Dedifferentiated amniotic fluid mesenchymal stem cell (primary cell): ENCODE measurements at regions not wholly inside any gene's neighbourhood (a gene's known extent, or its start where the extent isn't known, plus 50 kb on each side); places are given as distances from the start of the nearest gene placed in this dataset.

ENCODE experiments used
- DNase-seq: peaks from one replicate; pipeline ENCODE4 v3.0.0-alpha.2; 2016; ENCODE audit errors: extremely low spot score

DNA sequence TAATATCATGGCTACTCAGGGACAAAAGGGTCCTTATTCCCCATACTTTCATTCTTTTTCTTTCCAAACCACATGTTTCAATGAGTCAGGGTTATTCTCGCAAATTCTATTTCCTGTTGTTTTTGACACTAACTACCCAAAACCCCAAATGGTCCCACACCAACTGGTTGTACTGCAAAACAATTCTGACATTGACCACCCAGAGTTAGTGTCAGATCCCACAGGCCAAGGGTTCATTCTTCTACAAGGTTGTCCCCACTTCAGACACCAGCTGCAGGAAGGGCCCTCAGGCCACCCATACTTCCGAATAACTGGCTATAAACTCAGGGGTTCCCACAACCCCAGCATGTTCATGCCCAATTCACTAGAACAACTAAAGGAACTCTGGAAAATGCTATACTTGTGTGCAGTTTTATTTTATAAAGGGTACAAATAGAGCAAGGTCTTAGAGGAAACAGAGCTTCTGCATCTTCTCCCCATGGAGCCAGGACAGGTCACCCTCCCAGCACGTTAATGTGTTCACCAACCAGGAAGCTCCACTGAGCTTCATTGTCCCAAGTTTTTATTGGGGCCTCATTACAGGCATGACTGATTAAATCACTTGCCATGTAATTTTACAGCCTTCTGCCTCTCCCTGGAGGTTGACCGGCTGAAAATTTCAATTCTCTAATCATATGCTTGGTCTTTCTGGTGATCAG lies 334.8 kb downstream of the DRD1 start:
- DNase-seq, result no peak

DNA sequence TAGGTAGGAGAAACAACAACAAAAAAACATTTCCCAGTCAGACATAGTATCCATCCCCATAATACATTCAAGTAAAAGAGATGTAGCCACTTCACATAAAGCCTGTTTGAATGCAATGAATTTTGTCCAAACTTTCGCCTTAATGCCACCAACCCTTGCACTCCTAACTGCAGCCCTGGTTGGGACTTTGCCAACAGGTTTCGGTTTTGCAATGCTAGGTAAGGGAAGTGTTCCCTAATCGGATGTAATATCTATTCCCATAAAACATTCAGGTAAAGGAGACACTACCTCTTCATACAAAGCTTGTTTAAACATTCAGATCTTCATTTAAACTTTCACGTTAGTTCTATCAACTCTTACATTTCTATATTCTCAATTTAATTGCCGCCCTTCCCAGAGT lies 336.1 kb downstream of the DRD1 start:
- no peak for DNase-seq

DNA sequence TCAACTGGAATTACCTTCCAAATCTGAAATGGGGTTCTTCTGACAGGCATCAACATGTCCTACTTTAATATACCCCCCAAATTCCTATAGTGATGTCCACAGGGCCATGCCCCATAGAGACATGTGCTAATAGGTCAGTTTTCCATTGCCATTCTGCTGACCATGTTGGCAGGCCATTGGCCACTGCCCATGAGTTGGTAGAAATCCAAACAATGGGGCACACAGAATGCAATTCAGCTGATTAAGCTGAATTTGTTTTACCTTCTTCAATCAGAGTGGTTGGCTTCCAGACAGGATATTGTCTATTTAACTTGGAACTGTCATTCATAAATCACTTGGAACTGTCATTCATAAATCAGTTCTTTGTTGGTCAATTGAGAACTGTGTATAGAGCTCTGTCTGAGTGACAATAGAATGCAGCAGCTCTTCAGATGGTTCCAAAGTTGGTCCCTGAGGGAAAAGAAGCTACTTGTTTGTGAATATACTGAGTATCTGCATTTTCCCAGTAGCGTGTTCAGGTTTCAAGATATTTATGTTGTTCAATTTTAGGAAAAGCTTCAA lies 336.9 kb downstream of the DRD1 start:
- no peak for DNase-seq

DNA sequence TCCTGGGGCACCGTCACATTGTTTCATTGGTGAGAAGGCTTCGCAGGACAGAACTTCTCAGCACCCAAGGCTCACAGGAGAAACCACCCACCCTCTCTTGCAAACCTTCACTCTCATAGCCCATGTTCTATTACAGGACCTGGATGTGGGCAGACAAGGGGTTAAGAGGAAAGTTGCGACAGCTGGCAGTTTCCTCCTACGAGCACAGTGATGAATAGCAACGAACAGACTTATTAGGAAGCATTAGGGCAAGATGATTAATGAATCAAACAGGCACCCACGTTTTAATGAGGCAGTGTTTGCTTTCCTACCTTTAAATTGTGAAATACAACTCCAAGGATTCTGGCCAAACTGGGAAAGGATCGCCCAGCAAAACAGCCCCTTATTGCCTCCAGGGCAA lies 339.3 kb downstream of the DRD1 start:
- DNase-seq, result no peak

DNA sequence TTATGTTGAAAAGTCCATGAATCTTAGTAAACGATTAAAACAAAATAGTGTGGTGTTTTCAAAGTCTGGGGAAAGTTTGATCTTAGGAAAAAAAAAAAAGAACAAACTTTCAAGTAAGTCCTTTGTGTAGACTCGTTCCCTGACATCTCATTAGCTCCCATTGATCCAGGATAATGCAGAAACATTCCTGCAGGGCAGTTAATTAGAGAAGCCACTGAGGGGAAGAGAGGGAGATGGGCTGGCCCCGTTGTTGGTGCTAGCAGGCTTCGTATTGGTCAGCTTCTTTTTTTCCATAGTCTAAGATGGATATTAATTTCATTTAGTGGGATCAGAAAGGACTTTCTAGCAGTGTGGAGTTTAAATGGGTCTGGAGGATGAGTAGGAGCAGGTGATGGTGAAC lies 340.2 kb downstream of the DRD1 start:
- no peak for DNase-seq

DNA sequence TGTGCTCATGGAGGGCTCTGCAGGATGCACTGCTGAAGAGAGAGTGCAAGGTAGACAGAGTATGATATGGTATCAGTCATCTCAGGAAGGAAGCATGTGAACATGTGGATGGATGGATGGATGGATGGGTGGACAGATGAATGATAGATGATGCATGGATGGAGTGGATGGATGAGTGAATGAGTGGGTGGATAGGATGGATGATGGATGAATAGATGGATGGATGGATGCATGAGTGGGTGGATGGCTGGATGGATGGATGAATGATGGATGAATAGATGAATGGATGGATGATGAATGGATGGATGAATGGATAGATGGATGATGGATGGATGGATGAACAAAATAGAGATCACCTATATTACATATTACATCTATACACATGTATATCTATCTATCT lies 341.3 kb downstream of the DRD1 start:
- no peak for DNase-seq

DNA sequence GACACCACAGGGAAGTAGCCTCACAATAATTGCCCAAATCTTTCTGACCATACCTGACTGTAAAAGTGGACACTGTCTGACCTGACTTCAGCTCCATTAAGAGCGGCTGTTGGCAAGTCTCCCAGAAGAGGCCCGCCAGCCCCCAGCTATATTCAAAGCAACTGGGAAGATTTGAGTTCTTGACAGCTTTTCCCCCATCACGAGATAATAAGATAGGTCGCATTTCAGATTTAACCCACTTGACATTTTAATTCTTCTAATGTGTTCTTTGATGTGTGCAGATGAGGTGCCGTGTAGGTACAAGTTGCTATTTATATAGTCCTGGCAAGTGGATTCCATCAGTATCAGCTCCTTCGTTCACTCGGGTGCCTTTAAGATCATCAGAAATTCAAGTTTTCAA lies 345.7 kb downstream of the DRD1 start:
- DNase-seq, result no peak

DNA sequence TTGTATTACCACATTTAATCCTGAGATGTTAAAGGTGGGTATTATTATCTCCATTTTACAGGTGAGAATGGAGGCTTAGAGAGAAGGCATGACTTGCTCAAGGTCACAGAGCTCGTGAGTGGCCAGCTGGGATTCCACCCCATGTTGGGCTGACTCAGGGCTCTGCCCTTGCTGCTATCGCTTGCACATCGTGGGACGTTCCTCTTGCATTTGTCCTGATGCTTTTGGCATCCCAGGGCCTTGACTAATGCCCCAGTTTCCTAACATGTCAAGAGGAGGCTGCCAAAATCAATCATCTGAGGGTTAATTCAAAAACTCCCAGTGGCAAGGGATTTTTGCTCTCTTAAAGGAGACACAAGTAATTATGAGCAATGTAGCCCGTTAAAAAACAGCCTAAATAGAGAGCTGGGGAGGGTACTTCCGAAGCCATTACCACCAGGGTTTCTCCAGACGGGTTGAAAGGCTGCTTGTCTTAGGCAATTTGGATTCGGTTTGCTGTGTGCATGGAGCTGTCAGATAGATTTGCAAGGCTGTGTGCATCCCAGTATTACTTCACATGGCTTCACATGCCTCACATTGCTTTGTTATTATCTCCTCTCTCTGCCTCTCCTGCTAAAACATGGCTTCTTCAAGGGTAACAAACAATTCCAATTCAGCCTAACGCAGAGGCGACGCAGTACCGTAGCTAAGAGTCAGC lies 347.4 kb downstream of the DRD1 start:
- no peak for DNase-seq

DNA sequence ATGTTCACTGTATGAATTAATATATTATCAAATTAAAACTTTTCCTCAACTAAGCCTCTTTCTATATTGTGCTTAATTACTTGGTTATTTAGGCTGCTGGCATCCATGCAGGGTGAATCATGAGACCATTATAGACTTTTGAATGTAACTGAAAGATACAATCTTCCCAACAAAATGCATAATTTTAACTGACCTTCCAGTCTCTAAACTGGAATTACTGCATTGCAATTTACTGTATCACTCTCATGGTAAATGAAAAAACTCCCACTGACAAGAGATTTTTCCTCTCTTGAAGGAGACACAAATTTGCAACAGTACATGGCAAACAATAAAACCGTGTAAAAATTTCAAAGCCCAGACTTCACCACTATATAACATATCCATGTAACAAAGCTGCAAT lies 349.5 kb downstream of the DRD1 start:
- no peak for DNase-seq

DNA sequence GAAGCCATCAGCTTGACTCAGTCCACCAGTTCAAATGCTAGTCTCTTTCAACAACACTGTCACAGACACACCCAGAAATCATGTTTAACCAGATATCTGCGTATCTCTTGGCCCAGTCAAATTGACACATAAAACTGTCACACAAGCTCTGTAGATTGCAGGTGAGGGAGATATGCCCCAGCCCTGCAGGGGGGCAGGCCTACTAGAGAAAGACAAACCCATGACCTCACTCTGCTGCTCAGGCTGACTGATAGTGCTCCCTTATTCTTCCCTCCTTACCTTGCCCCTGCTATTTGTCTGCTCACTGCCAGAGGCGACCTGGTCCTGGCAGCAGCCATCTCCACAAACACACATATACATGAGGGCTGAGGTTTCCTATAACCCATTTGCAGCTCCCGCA lies 351.3 kb downstream of the DRD1 start:
- no peak for DNase-seq

DNA sequence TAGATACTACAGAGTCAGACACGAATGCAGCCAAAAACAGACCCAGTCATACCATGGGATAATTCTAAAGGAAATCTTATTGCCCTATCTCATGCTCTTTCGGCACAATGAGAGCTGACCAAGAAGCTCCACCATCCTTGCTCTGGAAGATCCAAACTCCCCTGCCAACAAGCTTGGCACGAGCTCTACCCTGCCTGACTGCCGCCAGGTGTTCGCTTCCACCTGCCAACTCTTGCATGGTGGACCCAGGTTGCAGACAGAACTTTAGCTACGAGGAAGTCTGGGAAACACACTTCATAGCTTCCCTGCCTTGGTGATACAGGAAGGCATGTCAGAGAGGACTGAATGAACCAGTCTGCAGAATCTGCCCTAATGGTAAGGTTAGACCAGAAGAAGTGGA lies 355.0 kb downstream of the DRD1 start:
- DNase-seq, result no peak

DNA sequence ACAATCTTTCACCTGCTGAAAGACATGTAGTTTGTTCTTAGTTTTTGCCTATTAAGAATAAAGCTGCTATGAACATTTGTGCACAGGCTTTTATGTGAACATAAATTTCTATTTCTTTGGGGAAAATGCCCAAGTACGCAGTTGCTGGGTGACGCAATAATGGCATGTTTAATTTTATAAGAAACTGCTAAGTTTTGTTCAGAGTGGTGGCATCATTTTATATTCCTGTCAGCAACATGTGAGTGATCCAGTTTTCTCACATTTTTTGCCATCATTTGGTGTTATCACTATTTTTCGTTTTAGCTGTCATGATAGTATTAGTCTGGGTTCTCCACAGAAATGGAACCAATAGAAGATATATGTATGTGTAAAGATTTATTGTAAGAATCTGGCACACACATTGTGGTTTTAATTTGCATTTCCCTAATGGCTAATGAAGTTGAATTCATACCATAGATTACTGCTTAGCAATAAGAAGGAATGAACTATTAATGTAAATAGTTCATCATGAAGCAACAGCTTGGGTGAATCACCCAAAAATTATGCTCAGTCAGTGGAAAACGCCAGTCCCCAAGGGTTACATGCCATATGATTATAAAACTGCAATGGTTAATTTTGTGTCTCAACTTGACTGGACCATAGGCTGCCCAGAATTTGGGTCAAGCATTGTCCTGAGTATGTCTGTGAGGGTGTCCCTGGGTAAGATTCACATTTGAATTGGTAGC lies 358.6 kb downstream of the MSX2 start:
- no peak for DNase-seq

DNA sequence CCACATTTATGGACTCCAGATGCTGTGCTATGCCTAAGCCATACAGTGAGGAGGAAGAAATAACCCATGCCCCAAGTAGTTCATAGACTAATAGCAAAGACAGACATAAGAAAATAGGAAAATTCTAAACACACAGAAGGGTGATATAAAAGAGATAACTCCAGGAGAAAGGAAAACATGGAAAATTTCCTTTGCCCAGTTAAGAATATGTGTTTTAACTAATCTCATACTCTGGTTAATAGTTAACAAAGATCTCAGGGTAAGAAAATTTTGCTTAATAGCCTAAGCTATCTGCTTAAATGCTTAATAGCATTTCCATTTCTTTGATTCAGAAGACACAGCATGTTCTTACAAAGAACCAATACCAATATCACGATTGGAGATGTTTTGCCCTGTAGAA lies 358.0 kb downstream of the MSX2 start:
- no peak for DNase-seq

DNA sequence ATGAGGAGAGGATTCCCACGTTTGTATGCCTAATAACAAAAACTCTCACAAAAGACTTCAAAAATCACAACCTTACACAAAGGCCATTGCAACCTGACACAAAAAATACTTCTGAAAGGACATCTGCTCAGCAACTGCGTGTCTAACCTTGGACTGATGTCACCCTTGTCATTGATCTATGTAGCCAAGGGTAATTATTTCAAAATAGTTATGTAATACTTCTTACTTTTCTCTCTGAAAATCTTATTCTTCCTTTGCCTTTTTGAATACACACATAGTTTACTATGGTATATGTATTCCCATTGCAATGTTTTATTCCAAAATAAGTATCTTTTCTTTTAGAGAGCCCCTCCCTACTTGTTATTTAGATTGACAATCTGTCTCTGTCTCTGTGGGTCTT lies 355.3 kb downstream of the MSX2 start:
- no peak for DNase-seq

DNA sequence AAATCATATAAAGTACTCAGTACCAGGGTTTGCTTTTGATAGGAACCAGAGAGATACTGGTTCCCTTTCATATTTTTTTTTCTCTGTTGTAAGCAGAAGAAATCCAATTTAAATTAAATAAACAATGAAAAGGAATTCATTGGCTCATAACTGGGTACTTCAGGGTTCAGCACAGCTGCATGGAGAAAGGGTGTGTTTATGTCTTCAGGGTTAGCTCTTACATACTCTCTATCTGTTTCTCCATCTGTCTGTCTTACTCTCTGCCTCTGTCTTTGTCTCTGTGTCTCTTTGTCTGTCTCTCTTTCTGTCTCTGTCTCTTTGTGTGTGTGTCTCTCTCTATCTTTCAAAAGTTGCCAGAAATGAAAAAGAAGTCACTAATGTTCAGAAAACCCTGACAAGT lies 345.9 kb downstream of the MSX2 start:
- no peak for DNase-seq

DNA sequence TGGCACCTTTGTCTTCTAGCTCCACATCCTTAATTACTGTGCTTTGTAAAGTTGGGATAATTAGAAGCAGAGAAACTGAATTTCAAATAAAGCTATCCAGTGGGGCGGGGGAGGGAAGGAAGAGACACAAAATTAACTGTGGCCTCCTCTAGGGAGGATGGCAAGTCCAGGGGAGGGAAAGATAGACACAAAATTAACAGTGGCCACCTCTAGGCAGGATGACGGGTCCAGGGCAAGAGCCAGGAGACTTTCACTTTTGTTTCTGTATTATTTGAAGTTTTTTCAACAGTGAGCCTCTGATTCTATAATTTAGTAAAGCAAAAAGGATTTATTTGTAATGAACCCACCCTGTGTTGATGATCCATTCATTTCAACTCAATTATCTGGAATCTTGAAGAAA lies 335.9 kb downstream of the MSX2 start:
- DNase-seq, result no peak

DNA sequence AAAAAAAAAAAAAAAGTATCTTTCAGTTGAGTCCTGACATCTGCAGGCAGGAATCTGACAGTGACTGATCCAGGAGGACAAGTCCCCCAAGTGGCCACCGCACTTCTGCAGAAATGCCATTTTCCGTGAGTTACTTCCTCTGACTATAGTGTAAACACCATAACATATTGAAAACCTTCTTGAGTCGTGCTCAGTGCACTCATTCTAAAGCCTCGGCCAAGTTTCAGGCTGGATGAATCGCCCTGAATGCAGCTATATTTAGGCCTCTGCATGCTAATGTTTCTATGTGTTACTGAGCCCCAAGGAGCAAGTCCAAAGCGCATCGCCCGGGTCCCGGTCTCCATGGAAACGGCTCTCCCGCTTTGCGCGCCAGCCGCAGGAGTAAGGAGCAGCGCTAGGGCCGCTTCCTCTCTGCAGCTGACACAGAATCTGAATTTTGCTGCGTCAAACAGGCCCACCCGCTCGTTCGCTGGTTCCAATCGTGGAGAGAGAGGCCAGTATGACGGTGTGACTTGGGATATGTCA lies 335.4 kb downstream of the MSX2 start:
- DNase-seq, result no peak

DNA sequence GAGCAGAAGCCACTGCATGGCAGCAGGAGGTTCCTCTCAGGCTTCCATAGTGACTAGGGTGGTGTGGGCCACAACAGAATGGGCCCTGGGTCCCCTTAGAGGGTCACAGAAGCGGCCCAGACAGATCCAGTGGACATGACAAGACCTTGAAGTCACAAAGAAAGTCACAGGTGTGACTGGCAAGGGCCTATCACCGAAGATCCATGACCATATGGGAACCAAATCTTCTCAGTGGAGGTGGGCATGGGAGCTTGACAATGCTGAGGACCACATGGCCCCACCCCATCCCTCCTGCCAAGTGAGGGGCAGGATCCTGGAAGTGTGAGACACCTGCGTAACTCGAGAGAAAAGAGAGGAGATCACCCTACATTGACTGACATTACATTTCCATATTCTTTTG lies 332.4 kb downstream of the MSX2 start:
- DNase-seq, result no peak

DNA sequence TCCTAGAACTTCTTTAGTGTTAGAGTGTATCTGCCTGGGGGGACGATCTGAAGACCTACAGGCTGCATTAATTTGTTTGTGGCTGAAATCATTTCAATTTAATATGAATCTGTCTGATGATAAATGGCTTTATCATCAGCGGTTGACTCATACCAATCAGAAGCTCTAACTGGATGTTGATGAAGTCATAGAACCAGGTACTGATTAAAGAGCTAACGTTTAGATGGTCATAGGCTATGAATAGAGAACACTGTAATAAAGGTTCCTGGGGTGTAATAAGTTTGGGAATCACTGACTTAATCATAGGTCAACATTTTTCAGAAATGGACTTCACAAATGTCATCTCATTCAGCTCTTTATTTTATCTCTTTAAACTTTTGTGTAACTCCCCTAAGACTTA lies 329.9 kb downstream of the MSX2 start:
- DNase-seq, result no peak

DNA sequence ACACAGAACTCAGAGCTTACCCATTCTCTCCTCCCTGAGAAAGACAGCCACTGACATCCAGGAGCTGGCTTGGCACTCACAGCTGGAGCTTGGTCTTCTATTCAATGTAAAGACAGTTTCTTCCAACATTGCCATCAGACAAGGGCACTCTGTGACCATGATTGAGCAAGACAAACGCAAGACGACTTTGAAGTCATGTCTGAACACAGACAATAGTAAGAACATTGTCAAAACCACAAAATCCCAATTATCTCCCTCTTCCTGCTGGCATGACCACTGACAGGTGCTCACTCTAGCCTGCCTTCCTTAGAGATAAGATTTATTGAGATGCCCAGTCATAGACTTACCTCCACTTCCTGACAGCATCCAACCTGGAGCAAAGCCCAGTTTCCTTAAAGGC lies 328.0 kb downstream of the MSX2 start:
- DNase-seq, result no peak

DNA sequence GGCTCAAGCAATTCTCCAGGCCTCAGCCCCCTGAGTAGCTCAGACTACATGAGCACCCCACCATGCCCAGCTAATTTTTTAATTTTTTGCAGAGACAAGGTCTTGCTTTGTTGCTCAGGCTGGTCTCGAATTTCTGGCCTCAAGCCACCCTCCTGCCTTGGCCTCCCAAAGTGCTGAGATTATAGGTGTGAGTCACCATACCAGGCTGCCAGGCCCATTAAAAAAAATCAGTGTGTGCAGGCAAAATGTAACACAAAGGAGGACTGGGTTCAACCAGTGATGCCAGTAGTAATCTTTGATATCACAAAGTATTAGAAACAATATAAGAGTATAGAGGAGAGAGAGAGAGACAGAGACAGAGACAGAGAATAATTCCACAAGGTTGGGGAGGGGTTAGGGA lies 322.7 kb downstream of the MSX2 start:
- no peak for DNase-seq

DNA sequence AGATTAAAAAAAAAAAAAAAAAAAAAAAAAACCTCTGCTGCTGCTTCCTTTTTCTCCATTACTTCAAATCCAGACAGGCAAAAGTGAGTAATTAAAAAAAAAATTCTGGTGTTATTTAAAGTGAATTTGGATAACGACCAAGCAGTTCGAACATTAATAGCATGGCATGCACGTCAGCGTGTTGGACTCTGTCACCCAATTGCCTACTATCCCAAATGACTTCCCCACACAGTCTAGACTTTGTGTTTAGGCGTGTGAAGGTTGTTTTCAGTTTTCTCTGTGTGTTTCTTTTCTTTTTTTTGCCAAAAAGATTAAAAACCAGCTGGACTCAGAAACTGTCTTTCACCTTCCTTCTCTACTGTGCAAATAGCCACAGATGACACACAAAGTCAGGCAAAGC lies 321.4 kb downstream of the MSX2 start:
- no peak for DNase-seq

DNA sequence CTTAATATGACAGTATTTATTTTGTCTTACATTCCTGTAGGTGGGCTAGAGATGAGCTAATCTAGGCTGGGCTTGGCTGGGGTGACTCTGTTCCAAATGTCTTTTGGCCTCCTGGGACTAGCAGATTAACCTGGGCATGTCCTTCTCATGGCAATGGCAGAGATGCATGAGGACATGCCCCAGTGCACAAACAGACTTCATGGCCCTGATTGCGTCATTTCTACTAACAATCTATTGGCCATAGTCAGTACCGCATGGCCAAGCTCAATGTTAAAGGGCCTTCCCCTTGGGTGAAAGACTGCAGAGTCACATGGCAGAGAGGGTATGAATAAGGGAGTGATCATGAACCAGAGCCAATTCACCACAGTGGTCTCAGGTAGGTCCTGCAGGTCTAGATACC lies 313.4 kb downstream of the MSX2 start:
- DNase-seq, result no peak
